ENCODE measurements at regions not wholly inside any gene's neighbourhood (a gene's known extent, or its start where the extent isn't known, plus 50 kb on each side); places are given as distances from the start of the nearest gene placed in this dataset.

GRCh38 chr4:43999669-44000068 is 448.9 kb downstream of the KCTD8 start:
- no peak for DNase-seq

GRCh38 chr4:44002368-44002767 is 446.2 kb downstream of the KCTD8 start:
- no peak for DNase-seq

GRCh38 chr4:44016570-44017421 is 431.8 kb downstream of the KCTD8 start:
- no peak for DNase-seq

- no peak for DNase-seq
Observed at GRCh38 chr4:44017422-44017739, 431.2 kb downstream of the KCTD8 start.

GRCh38 chr4:44019721-44020120 is 428.9 kb downstream of the KCTD8 start:
- no peak for DNase-seq

- no peak for DNase-seq
Observed at GRCh38 chr4:44025376-44026020, 423.1 kb downstream of the KCTD8 start.

GRCh38 chr4:44038811-44039210 is 409.8 kb downstream of the KCTD8 start:
- no peak for DNase-seq

GRCh38 chr4:44046491-44046890 is 402.1 kb downstream of the KCTD8 start:
- no peak for DNase-seq

- no peak for DNase-seq
Observed at GRCh38 chr4:44056721-44057151, 391.9 kb downstream of the KCTD8 start.

- DNase-seq, result no peak
Observed at GRCh38 chr4:44070843-44071242, 377.8 kb downstream of the KCTD8 start.

- no peak for DNase-seq
Observed at GRCh38 chr4:44071959-44072955, 376.4 kb downstream of the KCTD8 start.

- DNase-seq, result no peak
Observed at GRCh38 chr4:44086753-44087152, 361.9 kb downstream of the KCTD8 start.

- no peak for DNase-seq
Observed at GRCh38 chr4:44093390-44093789, 355.2 kb downstream of the KCTD8 start.

- DNase-seq, result no peak
Observed at GRCh38 chr4:44098973-44099372, 349.6 kb downstream of the KCTD8 start.

- no peak for DNase-seq
Observed at GRCh38 chr4:44100456-44100855, 348.2 kb downstream of the KCTD8 start.

GRCh38 chr4:44118971-44119680 is 329.5 kb downstream of the KCTD8 start:
- no peak for DNase-seq

- no peak for DNase-seq
Observed at GRCh38 chr4:44120646-44121045, 328.0 kb downstream of the KCTD8 start.

GRCh38 chr4:44121210-44121609 is 327.4 kb downstream of the KCTD8 start:
- no peak for DNase-seq

Measured in activated CD4-positive, CD25-positive, alpha-beta regulatory T cell treated with anti-CD3 and anti-CD28 coated beads, Interleukin-2, amount 50 U/mL, for 72 hours (primary cell).